IPS-NIHi7 (cell line): ENCODE measurements at regions not wholly inside any gene's neighbourhood (a gene's known extent, or its start where the extent isn't known, plus 50 kb on each side); places are given as distances from the start of the nearest gene placed in this dataset.

Source experiments
- DNase-seq: peaks from one replicate; pipeline ENCODE4 v3.0.0; 2012; ENCODE audit warnings: mixed read lengths; ENCODE audit errors: extremely low spot score

DNA sequence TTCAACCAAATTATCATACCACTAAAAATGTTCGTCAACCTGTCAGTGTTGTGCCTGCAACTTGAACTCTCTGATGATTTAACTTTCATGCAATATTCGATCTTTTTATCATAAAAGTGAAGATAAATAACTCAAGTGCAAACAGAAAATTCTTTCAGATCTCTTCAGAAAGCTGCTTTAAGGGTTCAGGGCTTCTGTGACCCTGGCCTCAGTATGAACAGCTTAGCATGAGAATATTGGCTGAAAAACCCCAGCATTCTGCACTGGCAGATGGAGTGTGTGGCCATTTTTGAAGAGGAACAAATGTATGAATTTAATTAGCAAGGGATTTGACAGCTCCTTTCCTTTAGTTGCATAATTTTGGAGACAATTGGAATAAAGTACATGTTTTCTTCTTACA, 851.4 kb upstream of the SOX11 start:
- no peak for DNase-seq

- DNase-seq, result no peak
These were observed 847.3 kb upstream of the SOX11 start for GRCh38 chr2:4844881-4845280.

- DNase-seq, result no peak
These were observed 830.2 kb upstream of the SOX11 start for GRCh38 chr2:4862031-4862430.

DNA sequence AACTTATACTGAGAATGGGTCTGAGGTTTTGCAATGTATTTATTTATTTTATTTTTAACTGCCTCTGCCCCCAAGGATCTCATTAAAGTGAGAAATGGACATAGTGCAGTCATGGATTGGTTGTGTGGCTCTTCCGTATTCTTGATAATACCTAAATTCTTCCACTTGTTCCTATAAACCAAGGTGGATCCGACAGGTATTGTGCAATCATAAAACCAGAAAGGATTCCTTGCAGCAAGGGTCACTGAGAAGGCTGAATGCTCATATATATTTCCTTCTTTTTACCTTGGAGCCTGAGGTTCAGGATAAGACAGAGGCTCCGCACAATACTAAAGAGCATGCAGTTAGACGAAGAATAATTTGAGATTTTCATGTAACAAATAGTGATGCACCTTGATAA, 826.0 kb upstream of the SOX11 start:
- no peak for DNase-seq

DNA sequence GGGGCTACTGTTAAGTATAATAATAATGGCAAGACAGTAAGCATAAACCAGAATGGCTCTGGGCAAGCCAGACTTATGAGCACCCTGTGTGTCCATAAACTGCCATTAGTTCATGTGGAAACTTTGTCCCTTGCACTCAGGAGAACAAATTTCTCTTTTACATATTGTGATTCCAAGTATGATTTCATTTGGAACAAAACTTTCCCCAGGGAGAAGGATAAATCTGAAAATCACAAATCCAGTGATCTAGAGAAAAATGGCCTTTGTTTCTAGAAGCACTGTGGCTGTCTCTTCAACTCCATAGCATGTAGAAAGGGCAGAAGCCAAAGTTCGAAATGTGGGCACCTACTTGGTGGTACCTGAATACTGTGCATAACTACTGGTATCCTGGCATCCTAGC, 823.7 kb upstream of the SOX11 start:
- DNase-seq, result no peak

- DNase-seq, result no peak
These were observed 823.0 kb upstream of the SOX11 start for GRCh38 chr2:4869154-4869553.

DNA sequence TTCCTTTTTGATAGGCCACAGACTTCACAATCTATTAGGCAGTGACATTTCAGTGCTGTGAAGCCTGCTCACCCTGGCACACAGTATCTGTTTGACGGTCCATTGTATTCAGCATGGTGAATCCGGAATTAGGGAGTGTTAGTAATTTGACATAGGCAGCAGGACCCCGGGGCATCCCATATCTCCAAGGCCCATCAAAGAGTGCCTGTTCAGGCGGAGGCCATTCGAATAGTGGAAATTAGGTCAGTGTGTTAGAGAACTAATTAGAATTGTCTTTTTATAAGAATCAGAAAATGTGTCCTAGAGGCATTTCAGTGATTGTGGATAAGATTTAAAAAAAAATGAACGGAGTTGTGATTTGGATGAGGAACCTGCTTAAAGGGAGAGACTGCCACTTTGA, 818.8 kb upstream of the SOX11 start:
- no peak for DNase-seq

DNA sequence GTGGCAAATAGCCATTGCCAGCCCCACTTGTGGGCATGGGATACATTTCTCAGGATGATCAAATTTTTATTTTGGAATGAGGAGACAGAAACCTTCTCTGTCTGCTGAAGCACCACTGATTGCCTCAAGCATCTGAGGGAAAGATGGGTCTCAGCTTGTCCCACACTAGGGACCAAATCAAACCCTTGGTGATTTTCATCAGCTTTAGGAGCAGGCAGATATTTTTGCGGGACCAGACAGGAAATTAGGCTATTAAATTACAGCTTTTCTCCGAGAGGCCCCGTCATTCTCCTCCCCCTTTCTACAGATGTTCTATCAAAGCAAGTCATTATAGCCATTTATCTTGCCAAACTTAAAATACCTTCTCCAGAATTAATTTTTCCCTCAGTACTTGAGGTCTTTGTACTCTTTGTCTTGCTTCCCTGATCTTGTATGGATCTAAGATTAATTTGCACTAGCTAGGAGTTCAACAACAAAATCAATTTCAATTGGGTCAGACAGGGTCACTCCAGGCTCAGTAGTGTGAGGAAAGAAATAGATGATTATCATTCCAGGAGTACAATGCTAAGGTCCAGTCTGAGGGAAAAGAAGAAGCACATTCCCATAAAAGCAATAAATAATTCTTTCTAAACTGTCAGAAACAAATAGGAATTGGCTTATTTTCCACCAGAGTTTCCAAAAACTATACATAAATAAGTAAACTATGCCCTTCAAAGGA, 818.1 kb upstream of the SOX11 start:
- no peak for DNase-seq

DNA sequence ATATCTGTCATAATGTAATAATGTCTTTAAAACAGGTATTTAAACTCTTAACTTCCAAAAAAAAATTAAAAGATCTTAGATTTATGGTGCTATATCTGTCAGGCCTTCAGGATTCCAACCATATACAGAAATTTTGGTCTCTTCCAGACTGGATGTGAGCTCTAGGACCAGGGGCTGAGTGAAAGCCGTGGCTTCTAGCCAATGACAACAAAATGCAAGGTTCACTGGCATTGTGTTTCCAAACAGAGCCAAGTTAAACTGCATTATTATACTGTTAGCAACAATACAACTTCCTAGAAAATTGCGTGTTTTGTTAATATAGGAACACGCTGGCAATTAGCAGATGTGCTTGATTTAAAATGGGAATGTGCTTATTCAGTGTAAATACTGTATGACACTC, 809.8 kb upstream of the SOX11 start:
- no peak for DNase-seq

DNA sequence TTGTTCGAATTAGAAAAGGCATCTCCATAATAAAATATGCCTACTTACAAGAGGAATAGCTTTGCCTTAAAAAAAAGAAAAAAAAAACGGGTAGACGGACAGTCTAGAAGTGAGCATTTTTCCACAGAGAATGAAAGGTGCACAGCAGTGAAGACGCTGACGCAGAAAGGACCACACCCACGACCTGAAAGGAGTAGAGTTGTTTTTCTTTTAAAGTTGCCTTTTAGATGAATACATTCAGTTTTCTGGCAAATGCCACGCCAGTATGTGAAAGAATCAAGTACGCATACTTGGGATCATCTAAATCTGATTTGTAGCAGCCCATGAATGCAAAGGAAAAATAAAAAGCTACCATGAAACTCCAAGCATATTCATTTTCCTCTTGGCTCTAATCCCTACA, 809.2 kb upstream of the SOX11 start:
- no peak for DNase-seq

- no peak for DNase-seq
These were observed 808.8 kb upstream of the SOX11 start for GRCh38 chr2:4883375-4883774.

GRCh38 chr2:4884117-4884571, 808.0 kb upstream of the SOX11 start:
- DNase-seq, result no peak

DNA sequence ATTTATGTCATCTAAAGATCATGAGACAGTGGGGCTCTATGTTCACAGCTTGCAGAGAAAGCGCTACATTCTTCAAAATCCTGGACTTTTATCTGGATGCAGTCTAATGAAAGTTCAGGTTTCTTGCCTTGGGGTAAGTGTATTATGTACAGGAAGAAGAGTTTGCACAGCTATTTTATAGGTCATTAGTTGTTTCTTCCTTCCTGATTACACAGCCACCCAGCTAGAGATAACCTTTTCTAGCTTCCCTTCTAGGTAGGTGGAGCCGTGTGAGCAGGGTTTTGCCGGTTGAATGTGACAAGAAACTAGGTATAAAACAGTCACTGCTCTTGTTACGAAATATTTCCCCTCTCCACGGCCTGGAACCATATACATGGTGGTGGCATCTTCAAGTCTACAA, 800.8 kb upstream of the SOX11 start:
- DNase-seq, result no peak

DNA sequence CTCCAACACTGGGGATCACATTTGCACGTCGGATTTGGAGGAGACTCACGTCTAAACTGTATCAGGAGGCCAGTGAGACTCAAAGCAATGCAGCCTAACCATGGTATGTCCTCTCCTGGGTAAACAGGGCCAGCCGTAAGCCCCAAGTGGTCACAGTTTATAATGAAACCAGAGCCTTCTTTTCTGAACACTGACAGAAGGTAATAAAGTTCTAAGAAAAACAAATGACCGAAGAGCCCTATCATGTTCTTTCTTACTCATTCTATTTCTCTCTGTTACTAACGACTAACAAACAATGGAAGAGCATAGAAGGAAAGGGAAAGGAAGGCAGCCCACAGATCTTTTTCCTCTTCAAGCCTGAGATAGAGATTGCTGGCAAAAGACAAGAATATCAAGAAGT, 796.8 kb upstream of the SOX11 start:
- DNase-seq, result no peak

- DNase-seq, result no peak
These were observed 793.5 kb upstream of the SOX11 start for GRCh38 chr2:4898706-4899105.

DNA sequence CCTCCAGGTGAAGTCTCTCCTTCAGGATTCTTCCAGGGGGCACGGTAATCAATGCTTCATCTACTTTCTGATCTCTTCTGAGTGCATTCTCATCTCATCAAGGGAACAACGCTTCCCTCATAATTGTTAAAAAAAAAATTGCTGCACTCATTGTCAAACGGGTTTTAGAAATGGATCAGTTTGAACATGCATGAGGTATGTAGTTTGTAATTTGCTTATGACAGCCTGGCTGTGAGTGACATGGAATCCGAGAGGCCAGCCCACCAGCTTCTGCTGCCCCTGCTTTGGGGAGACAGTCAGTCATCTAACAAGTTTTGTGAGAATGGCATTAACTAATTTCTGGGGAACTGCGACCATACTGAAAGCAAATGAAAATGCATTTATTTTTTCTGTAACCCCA, 791.9 kb upstream of the SOX11 start:
- DNase-seq, result no peak

GRCh38 chr2:4900861-4901770, 791.1 kb upstream of the SOX11 start:
- DNase-seq, result no peak

DNA sequence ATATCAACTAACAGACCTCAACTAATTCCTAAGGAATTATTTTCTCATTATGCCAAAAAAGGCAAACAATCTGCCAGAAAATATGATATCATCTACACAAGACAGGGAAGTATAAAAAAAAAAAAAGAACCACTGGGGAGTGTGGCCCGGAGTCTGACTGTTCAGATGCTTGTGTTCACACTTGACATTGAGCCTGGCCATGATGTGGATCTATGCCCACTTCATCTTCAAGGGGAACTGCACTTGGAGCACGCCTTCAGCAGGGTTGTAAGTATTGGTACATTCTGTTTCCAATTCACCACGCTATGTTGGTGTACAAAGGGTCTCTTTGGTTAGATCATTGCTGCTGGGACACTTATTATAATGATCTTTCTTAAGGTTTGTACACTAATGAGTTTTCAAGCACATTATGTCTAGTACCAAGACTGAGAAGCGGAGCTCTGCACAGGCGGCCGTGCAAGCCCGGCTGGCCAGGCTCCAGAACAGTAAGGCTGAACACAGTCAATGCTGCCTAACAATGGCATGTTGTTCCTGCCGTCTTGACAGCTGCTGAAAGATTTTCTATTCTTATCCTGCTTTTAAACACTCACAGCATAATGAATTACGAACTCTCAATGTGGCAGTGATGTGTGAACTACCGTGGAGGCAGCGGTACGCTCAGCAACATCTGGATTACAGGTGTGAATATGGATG, 788.4 kb upstream of the SOX11 start:
- no peak for DNase-seq

GRCh38 chr2:4908461-4908860, 783.7 kb upstream of the SOX11 start:
- no peak for DNase-seq

DNA sequence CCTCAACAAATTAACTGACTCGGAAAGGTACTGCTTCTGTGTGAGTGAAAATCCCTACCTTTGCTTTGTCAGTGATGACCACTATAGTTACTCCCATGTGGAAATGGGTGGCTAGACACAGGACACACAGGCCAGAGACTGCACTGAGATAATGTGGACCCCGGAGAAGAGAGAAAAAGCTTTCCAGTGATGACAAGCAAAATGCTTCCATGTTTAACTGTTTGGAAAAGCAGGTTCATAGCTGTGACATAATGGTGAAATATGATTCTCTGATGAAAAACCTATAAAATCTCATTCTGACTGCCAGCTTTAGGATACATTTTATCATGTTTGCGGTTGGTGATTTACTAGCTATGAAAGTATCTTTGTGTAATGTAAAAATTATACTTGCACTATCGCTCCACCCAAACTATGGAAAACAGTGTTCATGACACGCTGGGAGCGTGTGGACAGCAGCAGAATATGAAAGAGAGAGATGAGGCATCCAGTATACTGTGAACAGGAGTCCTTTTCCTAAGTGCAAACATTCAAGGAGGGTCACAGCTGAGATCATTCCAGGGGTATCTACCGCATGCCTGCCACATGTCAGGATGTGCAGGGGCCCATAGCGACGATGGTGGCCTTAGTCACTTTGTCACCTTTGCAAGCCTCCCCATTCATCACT, 782.7 kb upstream of the SOX11 start:
- no peak for DNase-seq

GRCh38 chr2:4914036-4914435, 778.1 kb upstream of the SOX11 start:
- no peak for DNase-seq

- DNase-seq, result no peak
These were observed 777.6 kb upstream of the SOX11 start for GRCh38 chr2:4914551-4914950.
